IPS DF 6.9 (cell line): ENCODE measurements at regions not wholly inside any gene's neighbourhood (a gene's known extent, or its start where the extent isn't known, plus 50 kb on each side); places are given as distances from the start of the nearest gene placed in this dataset.

Source experiments
- DNase-seq: peaks from one replicate; pipeline ENCODE4 v3.0.0-alpha.2; 2013; ENCODE audit warnings: low read depth, low spot score
- H3K27ac ChIP-seq: one replicate; pipeline ENCODE4 v1.5.1; 2013; ENCODE audit warnings: low read length, control low read depth
- H3K27me3 ChIP-seq: 2 replicates; pipeline ENCODE4 v1.6.1; 2013; ENCODE audit warnings: mild to moderate bottlenecking, low read length; ENCODE audit not compliant: control insufficient read depth, insufficient read depth
- H3K36me3 ChIP-seq: 2 replicates; pipeline ENCODE4 v1.6.1; 2013; ENCODE audit warnings: low read length; ENCODE audit not compliant: control insufficient read depth, insufficient read depth
- H3K4me1 ChIP-seq: 2 replicates; pipeline ENCODE4 v1.6.1; 2013; ENCODE audit warnings: low read length; ENCODE audit not compliant: control insufficient read depth, insufficient read depth
- H3K4me3 ChIP-seq: 2 replicates; pipeline ENCODE4 v1.5.1; 2013; ENCODE audit warnings: mild to moderate bottlenecking, low read length
- H3K9me3 ChIP-seq: 2 replicates; pipeline ENCODE4 v1.6.1; 2013; ENCODE audit warnings: low read length, inconsistent platforms; ENCODE audit not compliant: control insufficient read depth, insufficient read depth
- WGBS: extraction: QIAGEN DNeasy Blood & Tissue Kit; methylation state at CpG from one replicate; pipeline ENCODE4 v1.1.7; 2013; ENCODE audit warnings: mixed read lengths, missing lambda C conversion rate; ENCODE audit not compliant: insufficient read length, insufficient coverage; 5-methylcytosine and 5-hydroxymethylcytosine counted together

- Histone ChIP-seq H3K4me3 (no peak overlapping the region), H3K36me3 (no peaks in the 10 kb centered on the region), H3K27ac (no peak overlapping the region), H3K4me1 (no peaks in the 10 kb centered on the region; the same call in 1 of the 2 replicates), H3K27me3 (peaks cover 19% of the 10 kb centered on the region), H3K9me3 (no peaks in the 10 kb centered on the region)
- no CpG with 5 or more reads among the region's 3 CpGs for WGBS
- no peak for DNase-seq
Measured at GRCh38 chr2:5911718-5912117, 219.5 kb downstream of the SOX11 start.

DNA sequence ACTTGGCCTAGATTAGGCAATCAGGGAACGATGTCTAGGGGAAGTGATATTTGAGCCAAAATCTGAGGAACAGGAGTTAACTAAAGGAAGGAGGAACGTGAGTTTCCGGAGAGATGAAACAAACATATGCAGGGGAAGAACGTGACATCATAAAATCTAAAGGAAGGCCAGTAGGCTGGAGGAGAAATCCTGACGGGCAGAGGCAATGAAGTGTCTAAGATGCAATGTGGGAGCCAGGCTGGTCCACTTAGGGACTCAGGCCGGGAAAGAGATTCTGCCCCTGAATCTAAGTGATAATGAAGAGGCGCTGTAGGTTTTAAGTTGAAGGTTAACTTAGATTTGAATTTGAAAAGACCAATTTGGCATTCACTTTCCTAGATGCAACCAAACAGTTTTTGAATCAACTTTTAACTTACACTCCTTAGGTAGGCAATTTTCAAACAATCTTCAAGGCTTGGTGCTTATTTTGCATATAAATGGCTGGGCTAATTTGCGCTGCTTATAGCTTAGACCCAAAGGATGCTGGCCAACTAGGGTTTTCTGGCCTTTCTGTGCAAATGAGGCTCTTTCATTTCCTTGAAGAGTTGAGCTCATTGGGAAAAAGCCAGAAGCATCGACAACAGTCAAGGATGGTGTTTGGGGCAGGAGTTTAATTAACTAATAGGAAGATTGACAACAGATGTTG lies 221.7 kb downstream of the SOX11 start:
- no peaks in the 10 kb centered on the region for H3K9me3 ChIP-seq

GRCh38 chr2:5914811-5915611 lies 222.8 kb downstream of the SOX11 start:
- Histone ChIP-seq H3K4me3 (no peak overlapping the region), H3K4me1 (no peaks in the 10 kb centered on the region; the same call in 1 of the 2 replicates), H3K9me3 (no peaks in the 10 kb centered on the region), H3K27ac (no peak overlapping the region), H3K27me3 (peaks cover 19% of the 10 kb centered on the region), H3K36me3 (no peaks in the 10 kb centered on the region)
- WGBS: no CpG with 5 or more reads among the region's 7 CpGs
- DNase-seq: no peak

More for the DNA sequence above, 221.7 kb downstream of the SOX11 start:
- Histone ChIP-seq H3K4me1 (no peaks in the 10 kb centered on the region; the same call in 1 of the 2 replicates), H3K4me3 (no peak overlapping the region), H3K27ac (no peak overlapping the region), H3K27me3 (peaks cover 19% of the 10 kb centered on the region), H3K36me3 (no peaks in the 10 kb centered on the region)
- WGBS: no CpG with 5 or more reads among the region's 9 CpGs
- no peak for DNase-seq

GRCh38 chr2:5915881-5916310 lies 223.7 kb downstream of the SOX11 start:
- no peaks in the 10 kb centered on the region for H3K9me3 ChIP-seq
- no peak overlapping the region for H3K27ac ChIP-seq
- H3K4me3 ChIP-seq: no peak overlapping the region
- no CpG with 5 or more reads among the region's 4 CpGs for WGBS
- peaks cover 19% of the 10 kb centered on the region for H3K27me3 ChIP-seq
- DNase-seq: no peak
- no peaks in the 10 kb centered on the region; the same call in 1 of the 2 replicates for H3K4me1 ChIP-seq
- H3K36me3 ChIP-seq: no peaks in the 10 kb centered on the region

- H3K4me1 ChIP-seq: no peaks in the 10 kb centered on the region
- no peak overlapping the region for H3K4me3 ChIP-seq
- no peak overlapping the region for H3K27ac ChIP-seq
- H3K27me3 ChIP-seq: no peaks in the 10 kb centered on the region; the same call in 1 of the 2 replicates
- no peaks in the 10 kb centered on the region for H3K9me3 ChIP-seq
- H3K36me3 ChIP-seq: no peaks in the 10 kb centered on the region
- WGBS: no CpG with 5 or more reads among the region's 8 CpGs
- no peak for DNase-seq
Measured at GRCh38 chr2:5921081-5921642, 229.0 kb downstream of the SOX11 start.

GRCh38 chr2:5923957-5924945 lies 232.1 kb downstream of the SOX11 start:
- Histone ChIP-seq H3K27ac (no peak overlapping the region), H3K4me1 (no peaks in the 10 kb centered on the region), H3K9me3 (no peaks in the 10 kb centered on the region), H3K36me3 (no peaks in the 10 kb centered on the region), H3K27me3 (no peaks in the 10 kb centered on the region), H3K4me3 (no peak overlapping the region)
- WGBS: no CpG with 5 or more reads among the region's 12 CpGs
- DNase-seq: no peak

DNA sequence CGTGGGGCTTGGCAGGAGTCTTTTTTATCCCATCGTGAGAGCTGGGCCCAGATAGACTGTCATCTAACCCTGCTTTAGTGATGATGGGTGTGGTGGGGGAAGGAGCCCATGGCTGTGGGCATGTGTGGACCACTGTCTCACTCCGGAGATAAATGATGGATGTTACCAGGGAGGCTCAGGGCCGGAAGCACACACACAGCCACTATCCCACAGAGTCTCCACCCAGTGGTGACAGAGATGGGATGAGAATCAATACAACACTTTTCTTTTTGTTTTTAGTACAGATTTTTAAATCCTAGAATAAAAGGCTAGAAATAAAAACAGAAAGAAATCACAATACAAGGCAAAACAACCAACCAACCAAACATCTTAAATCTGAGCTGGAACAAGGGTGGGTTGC lies 233.4 kb downstream of the SOX11 start:
- no CpG with 5 or more reads among the region's 4 CpGs for WGBS

DNA sequence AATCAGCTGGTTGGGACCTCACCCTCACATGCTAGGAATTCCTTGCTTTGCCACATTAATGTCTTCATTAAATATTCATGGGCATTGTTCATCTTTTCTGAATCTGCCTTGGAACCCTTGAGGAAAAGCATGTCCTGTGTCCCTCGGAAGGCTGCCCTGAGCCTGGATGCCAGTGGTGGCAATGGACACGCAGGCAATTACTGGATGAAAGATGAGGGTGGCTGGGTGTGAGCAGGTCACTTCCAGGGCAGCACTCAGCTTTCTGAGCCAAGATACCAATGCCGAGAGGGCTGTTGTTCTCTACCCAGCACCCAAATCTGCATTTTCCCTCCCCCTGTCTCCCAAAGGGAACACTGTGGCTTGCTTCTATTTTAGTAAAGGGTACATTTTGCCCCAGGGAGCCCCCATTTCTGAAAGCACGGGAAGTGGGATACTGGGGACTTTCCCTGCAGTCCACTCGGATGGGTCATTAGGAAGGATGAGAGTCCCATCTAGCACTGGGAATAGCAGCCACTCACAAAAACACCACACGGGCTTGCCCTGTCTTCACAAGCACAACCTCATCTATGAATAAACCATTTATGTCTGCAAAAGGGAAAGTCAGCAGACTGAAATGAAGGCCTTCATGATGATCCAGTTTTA lies 234.8 kb downstream of the SOX11 start:
- Histone ChIP-seq H3K4me1 (no peaks in the 10 kb centered on the region), H3K27ac (no peak overlapping the region), H3K27me3 (no peaks in the 10 kb centered on the region), H3K9me3 (no peaks in the 10 kb centered on the region), H3K36me3 (no peaks in the 10 kb centered on the region), H3K4me3 (no peak overlapping the region)
- no peak for DNase-seq
- no CpG with 5 or more reads among the region's 6 CpGs for WGBS

More for the DNA sequence above, 233.4 kb downstream of the SOX11 start:
- Histone ChIP-seq H3K4me3 (no peak overlapping the region), H3K4me1 (no peaks in the 10 kb centered on the region), H3K9me3 (no peaks in the 10 kb centered on the region), H3K36me3 (no peaks in the 10 kb centered on the region), H3K27me3 (no peaks in the 10 kb centered on the region), H3K27ac (no peak overlapping the region)
- no peak for DNase-seq

DNA sequence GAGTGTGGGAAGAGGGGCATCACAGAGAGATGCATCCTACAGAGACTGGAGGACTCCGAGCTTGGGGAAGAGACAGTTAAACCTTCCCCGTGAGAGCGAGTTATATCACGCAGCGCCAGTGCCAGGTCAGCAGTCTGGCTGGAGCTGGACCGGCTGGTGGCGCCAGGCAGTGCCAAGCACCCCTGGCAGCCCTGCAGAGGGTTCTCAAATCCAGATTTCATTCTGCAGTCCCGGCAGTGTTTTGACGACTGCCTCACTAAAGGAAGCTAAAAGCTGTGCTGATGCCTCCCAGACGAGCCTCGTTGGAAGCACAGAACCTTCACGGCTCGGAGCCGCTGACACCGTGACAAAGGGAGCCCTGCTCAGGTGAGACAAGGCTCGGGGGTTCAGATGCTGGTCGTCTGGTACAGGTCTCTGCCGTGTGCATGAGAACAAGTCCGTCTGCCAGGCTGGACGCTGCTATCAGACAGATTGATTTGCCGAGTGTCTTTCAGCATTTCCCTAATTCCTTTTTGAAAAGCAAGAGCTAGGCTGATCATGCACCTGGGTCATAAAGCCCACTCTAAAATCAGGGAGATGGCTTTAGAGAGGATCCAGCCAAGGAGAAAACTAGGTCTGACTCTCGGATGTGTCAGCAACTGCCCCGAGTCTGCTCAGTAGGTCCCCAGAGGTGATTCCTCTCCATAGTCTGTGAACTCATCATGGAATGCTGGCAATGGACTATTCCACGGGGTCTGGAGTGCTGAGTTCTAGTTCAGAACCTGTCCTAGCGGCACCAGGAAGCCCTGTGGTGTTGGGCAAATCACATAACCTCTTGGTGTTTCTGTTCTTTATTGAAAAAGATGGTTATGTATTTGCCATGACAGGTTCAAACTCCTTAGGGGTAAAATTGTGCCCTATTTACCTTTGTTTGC lies 240.6 kb downstream of the SOX11 start:
- Histone ChIP-seq H3K4me1 (no peaks in the 10 kb centered on the region), H3K9me3 (no peaks in the 10 kb centered on the region), H3K27me3 (no peaks in the 10 kb centered on the region), H3K4me3 (no peak overlapping the region), H3K36me3 (no peaks in the 10 kb centered on the region), H3K27ac (no peak overlapping the region)
- no CpG with 5 or more reads among the region's 25 CpGs for WGBS
- no peak for DNase-seq
